ENCODE measurements at regions not wholly inside any gene's neighbourhood (a gene's known extent, or its start where the extent isn't known, plus 50 kb on each side); places are given as distances from the start of the nearest gene placed in this dataset.

GRCh38 chr2:48018480-48018879 is 112.2 kb upstream of the FBXO11 start:
- no peak for DNase-seq

DNA sequence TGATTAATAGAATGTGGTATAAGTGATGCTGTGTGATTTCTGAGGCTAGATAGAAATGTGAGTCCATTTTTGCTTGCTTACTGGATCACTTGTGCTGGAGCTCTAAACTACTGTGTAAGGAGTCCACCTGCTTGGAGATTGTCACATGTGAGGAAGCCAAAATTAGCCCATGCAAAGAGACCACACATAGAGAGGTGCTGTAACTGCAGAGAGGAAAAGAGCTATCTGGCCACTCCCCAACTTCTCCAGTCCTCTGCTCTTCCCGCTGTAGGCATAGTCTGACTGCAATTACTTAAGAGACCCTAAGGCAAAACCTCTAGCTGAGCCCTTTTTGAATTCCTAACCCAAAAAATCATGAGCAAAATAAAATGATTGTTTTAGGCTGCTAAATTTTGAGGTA is 120.6 kb upstream of the FBXO11 start:
- BruUV-seq (replicated peaks), result no TSS peak
- ChIA-PET CTCF (no interaction called here), POLR2A (ENCODE audit: unreplicated experiment) (no interaction called here)
- Histone ChIP-seq H4K20me1 (ENCODE audit: low read length) (no peaks in the 10 kb centered on the region), H3K27ac (ENCODE audit: low read length) (no peak overlapping the region), H3K4me2 (ENCODE audit: low read length) (no peak overlapping the region), H3K9ac (ENCODE audit: low read length) (no peak overlapping the region), H3K9me2 (replicated peaks; ENCODE audit: low read length) (no peaks in the 10 kb centered on the region), H3K9me3 (ENCODE audit: low read length) (no peaks in the 10 kb centered on the region), H3F3A (ENCODE audit: low read length, unreplicated experiment) (no peaks in the 10 kb centered on the region), H3K36me3 (ENCODE audit: low read depth, low read length) (no peaks in the 10 kb centered on the region), H3K4me3 (ENCODE audit: low read length) (no peak overlapping the region), H3K27me3 (ENCODE audit: low read length) (peaks cover 91% of the 10 kb centered on the region), H3K79me2 (ENCODE audit: low read length) (no peaks in the 10 kb centered on the region), H2AFZ (ENCODE audit: low read length) (no peak overlapping the region), H3K4me1 (ENCODE audit: insufficient read depth, low read length) (no peaks in the 10 kb centered on the region)
- TF ChIP-seq EZH2 (IDR thresholded peaks at IDR 0.05; ENCODE audit: low read length, unreplicated experiment) (no peak), EZH2phosphoT487 (IDR thresholded peaks at IDR 0.05; ENCODE audit: borderline replicate concordance, low read length) (no peak)
- TF ChIP-seq, protein P1, sequence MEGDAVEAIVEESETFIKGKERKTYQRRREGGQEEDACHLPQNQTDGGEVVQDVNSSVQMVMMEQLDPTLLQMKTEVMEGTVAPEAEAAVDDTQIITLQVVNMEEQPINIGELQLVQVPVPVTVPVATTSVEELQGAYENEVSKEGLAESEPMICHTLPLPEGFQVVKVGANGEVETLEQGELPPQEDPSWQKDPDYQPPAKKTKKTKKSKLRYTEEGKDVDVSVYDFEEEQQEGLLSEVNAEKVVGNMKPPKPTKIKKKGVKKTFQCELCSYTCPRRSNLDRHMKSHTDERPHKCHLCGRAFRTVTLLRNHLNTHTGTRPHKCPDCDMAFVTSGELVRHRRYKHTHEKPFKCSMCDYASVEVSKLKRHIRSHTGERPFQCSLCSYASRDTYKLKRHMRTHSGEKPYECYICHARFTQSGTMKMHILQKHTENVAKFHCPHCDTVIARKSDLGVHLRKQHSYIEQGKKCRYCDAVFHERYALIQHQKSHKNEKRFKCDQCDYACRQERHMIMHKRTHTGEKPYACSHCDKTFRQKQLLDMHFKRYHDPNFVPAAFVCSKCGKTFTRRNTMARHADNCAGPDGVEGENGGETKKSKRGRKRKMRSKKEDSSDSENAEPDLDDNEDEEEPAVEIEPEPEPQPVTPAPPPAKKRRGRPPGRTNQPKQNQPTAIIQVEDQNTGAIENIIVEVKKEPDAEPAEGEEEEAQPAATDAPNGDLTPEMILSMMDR (conservative IDR thresholded peaks at IDR 0.05; ENCODE audit: low read depth, low read length), result no peak
- DNase-seq (no peak), ATAC-seq (no peak)
- intact Hi-C loops (cut with micrococcal nuclease), result no loop called here

More at GRCh38 chr2:48018480-48018879, 112.2 kb upstream of the FBXO11 start:
- no peak overlapping the region for H3K4me3 ChIP-seq (ENCODE audit: low read length)
- ChIA-PET CTCF (no interaction called here), POLR2A (ENCODE audit: unreplicated experiment) (no interaction called here)
- H3K9me3 ChIP-seq (ENCODE audit: low read length), result no peaks in the 10 kb centered on the region
- intact Hi-C loops (cut with micrococcal nuclease), result no loop called here
- no peak overlapping the region for H2AFZ ChIP-seq (ENCODE audit: low read length)
- H4K20me1 ChIP-seq (ENCODE audit: low read length), result no peaks in the 10 kb centered on the region
- no peak overlapping the region for H3K9ac ChIP-seq (ENCODE audit: low read length)
- H3K4me1 ChIP-seq (ENCODE audit: insufficient read depth, low read length), result no peaks in the 10 kb centered on the region
- no peaks in the 10 kb centered on the region for H3K36me3 ChIP-seq (ENCODE audit: low read depth, low read length)
- H3K27ac ChIP-seq (ENCODE audit: low read length), result no peak overlapping the region
- BruUV-seq (replicated peaks), result no TSS peak
- ATAC-seq, result no peak
- H3K4me2 ChIP-seq (ENCODE audit: low read length), result no peak overlapping the region
- no peak for TF ChIP-seq EZH2phosphoT487 (IDR thresholded peaks at IDR 0.05; ENCODE audit: borderline replicate concordance, low read length)
- no peak for TF ChIP-seq EZH2 (IDR thresholded peaks at IDR 0.05; ENCODE audit: low read length, unreplicated experiment)
- TF ChIP-seq, protein P1 (conservative IDR thresholded peaks at IDR 0.05; ENCODE audit: low read depth, low read length), result no peak
- no peaks in the 10 kb centered on the region for H3F3A ChIP-seq (ENCODE audit: low read length, unreplicated experiment)
- no peaks in the 10 kb centered on the region for H3K9me2 ChIP-seq (replicated peaks; ENCODE audit: low read length)
- H3K79me2 ChIP-seq (ENCODE audit: low read length), result no peaks in the 10 kb centered on the region
- H3K27me3 ChIP-seq (ENCODE audit: low read length), result peaks cover 44% of the 10 kb centered on the region

DNA sequence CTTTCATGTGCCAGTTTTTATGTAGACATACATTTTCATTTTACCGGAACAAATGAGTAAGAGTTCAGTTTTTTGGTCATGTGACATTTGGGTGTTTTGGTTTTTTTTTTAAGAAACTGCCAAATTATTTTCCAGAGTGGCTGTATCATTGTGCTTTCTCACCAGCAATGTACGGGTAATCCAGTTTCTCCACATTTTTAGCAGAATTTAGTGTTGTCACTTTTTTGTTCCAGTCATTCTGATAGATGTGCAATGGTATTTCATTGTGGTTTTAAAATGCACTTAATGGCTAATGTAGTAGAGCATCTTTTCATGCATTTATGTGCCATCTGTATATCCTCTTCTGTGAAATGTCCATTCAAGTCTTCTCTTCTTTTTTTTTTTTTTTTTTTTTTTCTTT is 126.5 kb upstream of the FBXO11 start:
- Histone ChIP-seq H3K4me1 (ENCODE audit: insufficient read depth, low read length) (no peaks in the 10 kb centered on the region), H3K79me2 (ENCODE audit: low read length) (no peaks in the 10 kb centered on the region), H3K27ac (ENCODE audit: low read length) (no peak overlapping the region), H3K4me3 (ENCODE audit: low read length) (no peak overlapping the region), H3K9ac (ENCODE audit: low read length) (no peak overlapping the region), H3K27me3 (ENCODE audit: low read length) (peaks cover 45% of the 10 kb centered on the region), H4K20me1 (ENCODE audit: low read length) (no peaks in the 10 kb centered on the region), H3K9me3 (ENCODE audit: low read length) (no peaks in the 10 kb centered on the region), H3F3A (ENCODE audit: low read length, unreplicated experiment) (no peaks in the 10 kb centered on the region), H3K4me2 (ENCODE audit: low read length) (no peak overlapping the region), H2AFZ (ENCODE audit: low read length) (no peak overlapping the region), H3K9me2 (replicated peaks; ENCODE audit: low read length) (no peaks in the 10 kb centered on the region), H3K36me3 (ENCODE audit: low read depth, low read length) (no peaks in the 10 kb centered on the region)
- no peak for ATAC-seq
- POLR2A ChIA-PET (ENCODE audit: unreplicated experiment), result no interaction called here
- DNase-seq, result no peak
- BruUV-seq (replicated peaks), result no TSS peak
- CTCF ChIA-PET, result no interaction called here
- intact Hi-C loops (cut with micrococcal nuclease), result no loop called here
- TF ChIP-seq EZH2phosphoT487 (IDR thresholded peaks at IDR 0.05; ENCODE audit: borderline replicate concordance, low read length), result no peak
- no peak for TF ChIP-seq EZH2 (IDR thresholded peaks at IDR 0.05; ENCODE audit: low read length, unreplicated experiment)
- TF ChIP-seq, protein P1 (conservative IDR thresholded peaks at IDR 0.05; ENCODE audit: low read depth, low read length), result no peak

Data from PC-3 (cell line).